ENCODE measurements at regions not wholly inside any gene's neighbourhood (a gene's known extent, or its start where the extent isn't known, plus 50 kb on each side); places are given as distances from the start of the nearest gene placed in this dataset.

- intact Hi-C loops (cut with DNase I) = no loop called here
- Histone ChIP-seq H3K9me3 (replicated peaks in 1 of 3) (no peaks in the 10 kb centered on the region), H3K27me3 (no peaks in the 10 kb centered on the region), H3K4me1 (replicated peaks in 1 of 2) (no peaks in the 10 kb centered on the region), H3K4me3 (no peak overlapping the region), H3K27ac (no peak overlapping the region), H3K36me3 (replicated peaks in 1 of 2) (no peaks in the 10 kb centered on the region)
- DNase-seq = no peak
- TF ChIP-seq CTCF (IDR thresholded peaks at IDR 0.05) (no peak), POLR2A (IDR thresholded peaks at IDR 0.05) (no peak)
- 73 to 88% (median 81%) methylated on average over 1 of the region's 1 CpG for WGBS, 4 donors
Observed at GRCh38 chr17:22242472-22242871, 550.1 kb downstream of the KCNJ18 start.

DNA sequence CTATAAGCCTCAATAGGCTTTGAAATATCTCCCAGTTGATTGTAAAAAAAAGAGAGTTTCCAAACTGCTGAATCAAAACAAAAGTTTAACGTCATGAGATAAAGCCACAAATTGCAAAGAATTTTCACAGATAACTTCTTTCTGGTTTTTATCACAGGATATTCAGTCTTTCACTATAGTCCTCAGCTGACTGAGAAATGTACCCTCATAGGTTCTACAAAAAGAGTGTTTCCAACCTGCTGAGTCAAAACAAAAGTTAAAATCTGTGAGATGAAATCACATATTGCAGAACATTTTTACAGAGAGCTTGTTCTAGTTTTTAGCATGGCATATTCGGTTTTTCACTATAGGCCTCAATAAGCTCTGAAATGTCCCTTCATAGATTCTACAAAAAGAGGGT lies 559.2 kb downstream of the KCNJ18 start:
- intact Hi-C loops (cut with DNase I) = no loop called here
- no peaks in the 10 kb centered on the region for H3K36me3 ChIP-seq (replicated peaks in 1 of 2)
- no peaks in the 10 kb centered on the region for H3K27me3 ChIP-seq
- no peak for DNase-seq
- H3K4me1 ChIP-seq (replicated peaks in 1 of 2) = no peaks in the 10 kb centered on the region
- 59 to 76% (median 68%) methylated on average over 2 of the region's 2 CpGs for WGBS, 4 donors
- no peak overlapping the region for H3K4me3 ChIP-seq
- TF ChIP-seq CTCF (IDR thresholded peaks at IDR 0.05) (no peak), POLR2A (IDR thresholded peaks at IDR 0.05) (no peak)
- H3K27ac ChIP-seq = no peak overlapping the region
- H3K9me3 ChIP-seq (replicated peaks in 1 of 3) = peaks cover 0 to 8% (median 0%) of the 10 kb centered on the region in 3 donors

- Histone ChIP-seq H3K4me3 (no peak overlapping the region), H3K36me3 (replicated peaks in 1 of 2) (no peaks in the 10 kb centered on the region), H3K4me1 (replicated peaks in 1 of 2) (no peaks in the 10 kb centered on the region), H3K27me3 (no peaks in the 10 kb centered on the region), H3K9me3 (replicated peaks in 1 of 3) (peaks cover 0 to 8% (median 0%) of the 10 kb centered on the region in 3 donors), H3K27ac (no peak overlapping the region)
- intact Hi-C loops (cut with DNase I) = no loop called here
- 65 to 85% (median 68%) methylated on average over 1 of the region's 1 CpG for WGBS, 4 donors
- TF ChIP-seq POLR2A (IDR thresholded peaks at IDR 0.05) (no peak), CTCF (IDR thresholded peaks at IDR 0.05) (no peak)
- DNase-seq = no peak
Observed at GRCh38 chr17:22253007-22253406, 560.7 kb downstream of the KCNJ18 start.

DNA sequence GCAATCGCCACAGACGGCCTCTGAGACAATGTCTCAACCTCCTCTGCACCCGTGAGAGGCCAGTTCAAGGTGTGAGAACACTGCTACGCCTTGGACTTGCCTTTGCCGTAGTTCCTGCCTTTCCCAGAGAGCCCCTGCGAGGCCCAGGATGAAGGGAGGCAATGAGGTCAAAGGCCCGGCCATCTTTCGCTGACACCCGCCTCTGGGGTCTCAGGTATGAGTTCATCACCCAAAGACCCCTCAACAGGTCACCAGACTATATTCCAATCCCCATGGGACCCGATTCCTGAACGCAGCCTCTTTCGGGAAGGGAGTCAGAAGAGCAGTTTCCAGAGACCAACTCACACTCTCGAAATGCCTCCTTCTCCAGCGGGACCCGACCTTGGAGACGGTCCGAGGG lies 573.5 kb downstream of the KCNJ18 start:
- DNase-seq = no peak
- no peak overlapping the region for H3K27ac ChIP-seq
- no peaks in the 10 kb centered on the region for H3K9me3 ChIP-seq (replicated peaks in 1 of 3)
- H3K36me3 ChIP-seq (replicated peaks in 1 of 2) = no peaks in the 10 kb centered on the region
- intact Hi-C loops (cut with DNase I) = no loop called here
- H3K4me1 ChIP-seq (replicated peaks in 1 of 2) = no peaks in the 10 kb centered on the region
- no peaks in the 10 kb centered on the region for H3K27me3 ChIP-seq
- no peak for TF ChIP-seq CTCF (IDR thresholded peaks at IDR 0.05)
- TF ChIP-seq POLR2A (IDR thresholded peaks at IDR 0.05) = no peak
- 70 to 78% (median 77%) methylated on average over 10 to 17 of the region's 17 CpGs for WGBS, 4 donors
- no peak overlapping the region for H3K4me3 ChIP-seq

All from adrenal gland (tissue), 9 donors.